ENCODE measurements at regions not wholly inside any gene's neighbourhood (a gene's known extent, or its start where the extent isn't known, plus 50 kb on each side); places are given as distances from the start of the nearest gene placed in this dataset.

DNA sequence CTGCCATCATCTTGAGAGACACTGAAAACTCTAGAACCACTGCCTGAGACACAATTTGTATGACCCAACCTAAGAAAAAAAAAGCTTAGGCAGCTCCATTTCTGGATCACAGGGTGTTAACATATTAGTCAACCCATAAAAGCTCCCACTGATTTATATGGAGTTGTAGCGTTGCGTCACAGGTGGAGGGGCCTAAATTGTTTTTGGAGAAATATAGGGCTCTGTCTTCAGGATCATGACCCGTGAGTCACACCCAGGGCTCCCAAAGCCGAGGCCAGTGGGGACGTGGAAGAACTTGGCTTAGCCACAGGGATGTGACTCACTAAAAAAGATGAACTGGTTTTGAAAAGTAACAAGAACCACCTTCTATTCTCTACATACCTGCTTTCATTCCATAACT, 116.5 kb upstream of the BMP2 start:
- TF ChIP-seq, protein P1, sequence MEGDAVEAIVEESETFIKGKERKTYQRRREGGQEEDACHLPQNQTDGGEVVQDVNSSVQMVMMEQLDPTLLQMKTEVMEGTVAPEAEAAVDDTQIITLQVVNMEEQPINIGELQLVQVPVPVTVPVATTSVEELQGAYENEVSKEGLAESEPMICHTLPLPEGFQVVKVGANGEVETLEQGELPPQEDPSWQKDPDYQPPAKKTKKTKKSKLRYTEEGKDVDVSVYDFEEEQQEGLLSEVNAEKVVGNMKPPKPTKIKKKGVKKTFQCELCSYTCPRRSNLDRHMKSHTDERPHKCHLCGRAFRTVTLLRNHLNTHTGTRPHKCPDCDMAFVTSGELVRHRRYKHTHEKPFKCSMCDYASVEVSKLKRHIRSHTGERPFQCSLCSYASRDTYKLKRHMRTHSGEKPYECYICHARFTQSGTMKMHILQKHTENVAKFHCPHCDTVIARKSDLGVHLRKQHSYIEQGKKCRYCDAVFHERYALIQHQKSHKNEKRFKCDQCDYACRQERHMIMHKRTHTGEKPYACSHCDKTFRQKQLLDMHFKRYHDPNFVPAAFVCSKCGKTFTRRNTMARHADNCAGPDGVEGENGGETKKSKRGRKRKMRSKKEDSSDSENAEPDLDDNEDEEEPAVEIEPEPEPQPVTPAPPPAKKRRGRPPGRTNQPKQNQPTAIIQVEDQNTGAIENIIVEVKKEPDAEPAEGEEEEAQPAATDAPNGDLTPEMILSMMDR (IDR thresholded peaks at IDR 0.05; ENCODE audit: low read depth, low read length, poor library complexity, severe bottlenecking), result no peak
- no peak for TF ChIP-seq EZH2phosphoT487 (IDR thresholded peaks at IDR 0.05; ENCODE audit: borderline replicate concordance, low read length)
